Heart left ventricle (tissue), 16 donors: ENCODE measurements at regions not wholly inside any gene's neighbourhood (a gene's known extent, or its start where the extent isn't known, plus 50 kb on each side); places are given as distances from the start of the nearest gene placed in this dataset.

Source experiments
- ATAC-seq, 4 donors: fragments of 200-7000 bp; cut with Tn5 transposase; one replicate each; pipeline ENCODE4 v1.9.1; 2020 to 2022; ENCODE audit warnings: moderate library complexity in 4 of 4, mild to moderate bottlenecking in 3 of 4, moderate number of reproducible peaks in 1 of 4
- DNase-seq, 5 donors: peaks; one replicate each; pipeline ENCODE4 v3.0.0-alpha.2; 2020
- H3K27ac ChIP-seq, 12 donors: fragments of 200-600 bp; sonication (generic) in 4 of 12; one replicate each; pipeline versions ENCODE4 v1.5.0 to v1.8.0; 2016 to 2022; ENCODE audit warnings: mild to moderate bottlenecking in 2 of 12
- H3K27me3 ChIP-seq, 9 donors: fragments of 200-600 bp; sonication (generic) in 2 of 9; one replicate each; pipeline versions ENCODE4 v1.5.1 to v1.8.0; 2016 to 2022; ENCODE audit warnings: mild to moderate bottlenecking in 3 of 9
- H3K36me3 ChIP-seq, 9 donors: fragments of 200-600 bp; sonication (generic) in 2 of 9; one replicate each; pipeline versions ENCODE4 v1.5.0 to v1.8.0; 2018 to 2022; ENCODE audit warnings: mild to moderate bottlenecking in 2 of 9
- H3K4me1 ChIP-seq, 12 donors: fragments of 200-600 bp; sonication (generic) in 4 of 12; one replicate each; pipeline versions ENCODE4 v1.5.0 to v1.8.0; 2016 to 2022; ENCODE audit warnings: mild to moderate bottlenecking in 3 of 12
- H3K4me3 ChIP-seq, 12 donors: fragments of 200-600 bp; sonication (generic) in 4 of 12; one replicate each; pipeline versions ENCODE4 v1.5.0 to v1.8.0; 2017 to 2022; ENCODE audit warnings: mild to moderate bottlenecking in 9 of 12, moderate library complexity in 4 of 12
- H3K9me3 ChIP-seq, 12 donors: fragments of 200-600 bp; sonication (generic) in 4 of 12; one replicate each; pipeline versions ENCODE4 v1.5.0 to v1.8.0; 2016 to 2022; ENCODE audit warnings: mild to moderate bottlenecking in 1 of 12
- CTCF ChIP-seq, 12 donors: fragments of 200-600 bp; sonication (generic) in 4 of 12; IDR thresholded peaks; one replicate each; pipeline versions ENCODE4 v1.5.0 to v1.8.0; 2018 to 2022; ENCODE audit warnings: antibody characterized with exemption in 12 of 12, mild to moderate bottlenecking in 5 of 12
- POLR2A ChIP-seq, 2 donors: fragments of 450-650 bp; IDR thresholded peaks; one replicate each; pipeline ENCODE4 v1.6.1; 2017; ENCODE audit warnings: antibody characterized with exemption in 2 of 2, mild to moderate bottlenecking in 2 of 2, moderate library complexity in 2 of 2
- WGBS, 4 donors: extraction: QIAGEN DNeasy Blood & Tissue Kit in 2 of 4; methylation state at CpG; one replicate each; pipeline versions ENCODE4 v1.1.5 to v1.1.7; 2013 to 2018; 5-methylcytosine and 5-hydroxymethylcytosine counted together
- intact Hi-C, 10 donors: fragments of 100-400 bp; cut with DNase I; formaldehyde crosslinking; loops; one replicate each; pipeline versions ENCODE4 v1.11.1 to v1.14.2; 2022
- donor health status: ischemic (EF 13 %, LVEDD 7.1; RV severe dilation, severe dysfunction).
- donor health status: healthy with polysubstance abuse.
- donor health status: DM: no; HTN: yes; CAD: no.
- donor health status: DM: no; HTN: no; CAD: no.
- donor health status: ischemic (EF 25% LVEDD 6.9; RV normal size, moderate dysfunction).
- donor health status: ischemic (EF 25% LVEDD 5.7; RV mildly dilated, moderate dysfunction).
- donor health status: healthy.
- donor health status: DM: yes; HTN: yes; CAD: no.
- donor health status: ischemic (EF 35%, LVEDD 5.7; RV mildly dilated, moderate dysfunction).
- donor health status: nonischemic (EF 11% LVEDD 7.7; RV severe dilation, severe dysfunction).
- donor health status: DM: yes; HTN: yes; CAD: no.
- donor health status: PGD.
- donor health status: ischemic (EF 29% LVEDD 5.4; RV normal size, mild dysfunction).
- donor health status: nonischemic (EF 23%, LVEDD 6.1; RV moderate dilation, normal function).

- H3K27me3 ChIP-seq, result no peaks in the 10 kb centered on the region
- H3K4me3 ChIP-seq, result no peak overlapping the region
- 79 to 93% (median 87%) methylated on average over 3 of the region's 3 CpGs for WGBS, 4 donors
- no peaks in the 10 kb centered on the region for H3K36me3 ChIP-seq
- intact Hi-C loops, result loop anchor here in 2 of 10 donors (5.0 to 10.0 kb wide), 2 partner anchors 163 to 459 kb away; no protein-coding TSS in a partner anchor
- TF ChIP-seq CTCF (IDR thresholded peaks at IDR 0.05) (no peak), POLR2A (IDR thresholded peaks at IDR 0.05) (no peak)
- H3K27ac ChIP-seq, result no peak overlapping the region
- no peaks in the 10 kb centered on the region for H3K4me1 ChIP-seq
- DNase-seq (no peak), ATAC-seq (no peak)
- H3K9me3 ChIP-seq, result no peaks in the 10 kb centered on the region
Observed at GRCh38 chr1:222004034-222004433, 262.1 kb upstream of the DUSP10 start.

- H3K27ac ChIP-seq, result no peak overlapping the region
- no peaks in the 10 kb centered on the region for H3K9me3 ChIP-seq
- H3K4me3 ChIP-seq, result no peak overlapping the region
- no peak for TF ChIP-seq CTCF (IDR thresholded peaks at IDR 0.05)
- TF ChIP-seq POLR2A (IDR thresholded peaks at IDR 0.05), result no peak
- no peaks in the 10 kb centered on the region for H3K27me3 ChIP-seq
- 85 to 96% (median 93%) methylated on average over 1 of the region's 1 CpG for WGBS, 4 donors
- peaks cover 0 to 5% (median 0%) of the 10 kb centered on the region in 12 donors for H3K4me1 ChIP-seq
- ATAC-seq, result no peak
- intact Hi-C loops, result loop anchor here in 2 of 10 donors (5.0 to 10.0 kb wide), 2 partner anchors 165 to 458 kb away; no protein-coding TSS in a partner anchor
- H3K36me3 ChIP-seq, result no peaks in the 10 kb centered on the region
- no peak for DNase-seq
Observed at GRCh38 chr1:222002503-222002902, 260.6 kb upstream of the DUSP10 start.

DNA sequence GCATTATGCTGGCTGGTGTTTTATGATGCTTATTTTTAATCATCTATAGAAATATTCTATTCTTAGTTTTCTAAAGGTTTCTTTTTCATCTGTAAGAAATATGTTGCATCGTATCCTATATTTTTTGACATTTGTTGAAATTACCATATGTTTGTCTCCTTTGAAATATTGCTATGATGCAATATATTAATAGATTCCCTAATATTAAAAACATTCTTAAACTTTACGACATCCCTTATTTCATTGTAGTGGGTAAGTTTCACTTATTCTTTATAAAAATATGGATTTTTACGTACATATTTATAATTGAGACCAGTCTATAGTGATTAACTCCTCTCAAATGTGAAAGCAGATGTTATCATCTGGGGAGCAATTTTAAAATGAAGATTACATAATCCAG lies 258.2 kb upstream of the DUSP10 start:
- Histone ChIP-seq H3K9me3 (no peaks in the 10 kb centered on the region), H3K27ac (no peak overlapping the region), H3K4me3 (no peak overlapping the region), H3K4me1 (peaks cover 0 to 5% (median 0%) of the 10 kb centered on the region in 12 donors), H3K36me3 (no peaks in the 10 kb centered on the region), H3K27me3 (no peaks in the 10 kb centered on the region)
- ATAC-seq (no peak), DNase-seq (no peak)
- intact Hi-C loops, result loop anchor here in 2 of 10 donors (5.0 to 10.0 kb wide), 2 partner anchors 167 to 455 kb away; no protein-coding TSS in a partner anchor
- 90 to 96% (median 93%) methylated on average over 3 of the region's 3 CpGs for WGBS, 4 donors
- no peak for TF ChIP-seq POLR2A (IDR thresholded peaks at IDR 0.05)
- TF ChIP-seq CTCF (IDR thresholded peaks at IDR 0.05), result no peak

DNA sequence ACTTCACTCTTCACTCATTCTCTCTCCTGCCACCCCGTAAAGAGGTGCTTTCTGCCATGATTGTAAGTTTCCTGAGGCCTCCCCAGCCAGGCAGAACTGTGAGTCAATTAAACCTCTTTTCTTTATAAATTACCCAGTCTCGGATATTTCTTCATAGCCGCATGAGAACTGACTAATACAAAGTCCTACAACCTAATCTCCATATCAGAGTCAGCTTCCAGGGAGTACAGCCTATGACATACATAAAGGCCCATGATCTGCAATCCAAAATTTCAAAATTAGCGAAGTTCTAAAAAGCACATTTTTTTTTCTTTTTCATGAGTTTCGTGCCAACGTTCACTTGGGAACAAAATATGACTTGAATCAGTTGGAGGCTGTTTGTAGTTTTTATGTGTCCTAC lies 256.9 kb upstream of the DUSP10 start:
- Histone ChIP-seq H3K9me3 (no peaks in the 10 kb centered on the region), H3K4me1 (peaks cover 0 to 10% (median 0%) of the 10 kb centered on the region in 12 donors), H3K27ac (no peak overlapping the region), H3K4me3 (no peak overlapping the region), H3K36me3 (no peaks in the 10 kb centered on the region), H3K27me3 (no peaks in the 10 kb centered on the region)
- no peak for DNase-seq
- 81 to 91% (median 83%) methylated on average over 6 of the region's 6 CpGs for WGBS, 4 donors
- intact Hi-C loops, result no loop called here
- TF ChIP-seq POLR2A (IDR thresholded peaks at IDR 0.05) (no peak), CTCF (IDR thresholded peaks at IDR 0.05) (no peak)
- no peak for ATAC-seq
